HG03097 (cell line): ENCODE measurements at regions not wholly inside any gene's neighbourhood (a gene's known extent, or its start where the extent isn't known, plus 50 kb on each side); places are given as distances from the start of the nearest gene placed in this dataset.
A peak's percentile ranks its signal among the peaks of the same experiment; 100 is the strongest.

Experiments
- ATAC-seq: cut with Tn5 transposase; IDR thresholded peaks from one replicate; pipeline ENCODE4 v1.9.1; 2021; ENCODE audit not compliant: unreplicated experiment, low FRiP score

- no peak for ATAC-seq
Measured at GRCh38 chr2:138997856-138998517, 217.8 kb upstream of the NXPH2 start.

DNA sequence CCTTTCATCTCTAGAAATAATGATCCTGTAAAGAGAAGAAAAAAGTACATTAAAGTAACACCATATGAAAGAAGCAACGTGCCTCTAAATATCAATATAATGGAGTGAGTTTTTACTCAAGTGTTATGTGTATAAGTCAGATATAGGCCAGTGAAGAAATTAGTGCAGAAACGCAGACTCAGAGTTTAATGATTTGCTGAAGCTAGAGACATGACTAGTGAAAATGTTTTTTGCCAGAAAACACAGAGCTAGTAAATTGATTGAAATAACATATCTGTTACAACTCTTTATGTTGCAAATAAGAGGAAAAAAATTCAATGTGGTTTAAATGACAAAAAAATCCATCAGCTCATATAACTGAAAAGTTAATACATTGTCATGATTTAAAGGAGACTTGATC, 217.2 kb upstream of the NXPH2 start:
- ATAC-seq, result no peak

DNA sequence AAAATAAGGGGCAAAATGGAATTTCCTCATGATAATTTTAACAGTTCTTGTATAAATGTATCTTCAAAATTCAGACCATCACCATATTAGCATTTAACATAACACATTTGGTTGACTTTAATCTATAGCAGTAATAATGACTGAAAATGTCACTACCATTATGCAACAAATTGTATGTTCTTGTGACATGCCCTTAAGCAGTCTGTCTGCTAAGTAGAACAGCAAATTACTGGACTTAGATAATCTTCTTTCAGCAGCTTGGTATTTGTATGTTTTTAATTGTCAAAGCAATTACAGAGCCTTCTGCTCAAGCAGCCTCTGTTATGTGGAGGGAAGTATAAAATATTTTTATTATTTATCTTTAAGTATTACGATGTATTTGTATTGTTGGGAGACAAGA, 214.3 kb upstream of the NXPH2 start:
- ATAC-seq, result no peak

DNA sequence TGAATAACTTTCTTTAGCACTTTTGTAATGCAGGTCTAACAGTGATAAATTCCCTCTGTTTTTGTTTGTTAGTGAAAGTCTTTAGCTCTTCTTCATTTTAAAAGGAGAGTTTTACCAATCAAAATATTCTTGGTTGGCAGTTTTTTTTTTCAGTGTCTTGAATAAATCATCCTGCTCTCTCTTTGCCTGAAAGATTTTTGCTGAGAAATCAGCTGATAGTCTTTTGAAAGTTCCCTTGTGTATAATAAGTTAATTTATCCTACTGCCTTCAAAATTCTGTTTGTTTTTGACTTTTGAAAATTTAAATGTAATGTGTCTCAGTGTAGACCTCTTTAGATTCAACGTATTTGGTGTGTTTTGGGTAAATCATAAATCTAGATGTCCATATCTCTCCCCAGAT, 205.7 kb upstream of the NXPH2 start:
- no peak for ATAC-seq

DNA sequence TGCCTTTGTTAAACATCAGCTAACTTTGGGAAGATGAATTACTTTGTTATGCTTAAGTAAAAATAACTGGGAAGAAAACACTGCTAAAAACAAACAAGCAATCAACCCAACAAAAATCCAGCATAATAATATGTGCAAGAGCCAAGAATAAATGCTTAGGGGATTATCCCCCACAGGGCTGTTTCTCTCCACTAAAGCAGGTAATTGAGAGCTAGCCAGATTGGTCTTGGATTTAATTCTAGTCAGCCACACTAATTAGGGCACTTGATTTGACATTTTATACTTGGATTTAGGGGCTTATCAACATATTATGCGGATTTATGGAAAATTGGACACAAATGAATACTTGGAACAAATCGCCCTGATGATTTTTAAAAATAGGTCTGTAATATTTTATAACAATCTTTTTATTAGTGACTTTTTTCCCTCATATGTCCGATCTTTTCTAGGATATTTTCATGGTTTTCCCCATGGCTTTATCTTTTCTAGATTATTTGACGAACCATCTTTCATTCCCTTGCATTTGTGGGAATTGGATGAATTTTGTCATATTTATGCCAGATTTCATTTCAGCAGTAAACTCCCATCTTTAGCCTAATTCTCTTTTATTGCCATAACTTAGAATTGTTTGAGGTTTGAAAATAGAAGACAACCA, 199.1 kb upstream of the NXPH2 start:
- no peak for ATAC-seq

GRCh38 chr2:138974651-138975050, 194.5 kb upstream of the NXPH2 start:
- no peak for ATAC-seq

- ATAC-seq, result no peak
Measured at GRCh38 chr2:138964418-138964817, 184.2 kb upstream of the NXPH2 start.

GRCh38 chr2:138962686-138963085, 182.5 kb upstream of the NXPH2 start:
- no peak for ATAC-seq

GRCh38 chr2:138960191-138960590, 180.0 kb upstream of the NXPH2 start:
- ATAC-seq, result no peak

- ATAC-seq, result no peak
Measured at GRCh38 chr2:138959031-138959430, 178.8 kb upstream of the NXPH2 start.

DNA sequence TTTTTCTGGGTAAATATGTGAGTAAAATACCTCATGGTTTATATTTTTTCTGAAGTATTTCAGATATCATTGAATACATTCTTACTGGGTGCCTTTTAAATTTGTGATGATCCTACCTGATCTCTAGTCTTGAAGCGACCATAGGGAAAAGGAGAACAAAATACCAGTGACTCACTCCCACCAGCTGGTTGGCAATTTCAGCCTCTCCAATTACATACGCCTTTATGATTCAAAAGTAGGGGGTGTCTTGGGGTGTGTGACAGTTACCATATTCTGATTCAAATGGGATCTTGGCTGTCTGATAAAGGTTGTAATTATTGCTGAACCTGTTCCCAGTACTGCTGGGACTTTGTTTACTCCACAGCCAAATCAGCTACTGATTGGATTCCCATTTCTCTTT, 175.9 kb upstream of the NXPH2 start:
- ATAC-seq, result no peak

GRCh38 chr2:138950486-138950885, 170.3 kb upstream of the NXPH2 start:
- ATAC-seq, result no peak

- no peak for ATAC-seq
Measured at GRCh38 chr2:138949517-138949916, 169.3 kb upstream of the NXPH2 start.

- peak; percentile 85 for ATAC-seq
Measured at GRCh38 chr2:138948070-138948539, 167.9 kb upstream of the NXPH2 start.

GRCh38 chr2:138943470-138943869, 163.3 kb upstream of the NXPH2 start:
- ATAC-seq, result no peak

GRCh38 chr2:138942466-138942865, 162.3 kb upstream of the NXPH2 start:
- no peak for ATAC-seq

GRCh38 chr2:138931284-138932256, 151.4 kb upstream of the NXPH2 start:
- no peak for ATAC-seq

- ATAC-seq, result no peak
Measured at GRCh38 chr2:138930571-138930970, 150.4 kb upstream of the NXPH2 start.

DNA sequence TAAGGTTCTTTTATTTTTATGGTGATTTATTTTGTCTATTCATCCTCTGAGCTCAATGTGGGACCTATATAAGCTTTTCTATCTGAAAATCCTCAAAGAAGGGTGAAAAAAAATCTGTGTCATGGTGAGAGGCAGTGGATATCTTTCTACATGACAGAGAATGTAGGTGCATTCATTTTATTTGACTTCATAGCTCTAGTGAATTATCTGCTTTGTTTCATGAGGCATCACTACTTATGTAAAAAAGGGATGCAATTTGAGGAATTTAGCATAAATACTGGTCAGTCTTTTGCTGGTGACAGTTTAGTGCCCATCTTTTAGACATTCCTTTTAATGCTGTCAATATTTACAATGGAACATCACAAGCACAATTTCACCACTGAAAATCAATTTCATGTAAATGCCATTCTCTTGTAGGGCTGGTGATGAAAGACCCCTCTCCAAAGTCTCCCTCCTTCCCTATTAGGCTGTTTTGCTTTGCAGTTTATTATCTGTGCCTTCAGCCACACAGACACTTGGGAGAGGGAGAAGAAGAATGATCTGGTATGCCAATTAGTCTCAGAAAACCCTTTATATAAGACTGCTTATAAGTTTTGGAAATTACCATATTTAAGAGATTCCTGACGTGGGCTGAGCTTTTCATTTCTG, 148.3 kb upstream of the NXPH2 start:
- no peak for ATAC-seq

DNA sequence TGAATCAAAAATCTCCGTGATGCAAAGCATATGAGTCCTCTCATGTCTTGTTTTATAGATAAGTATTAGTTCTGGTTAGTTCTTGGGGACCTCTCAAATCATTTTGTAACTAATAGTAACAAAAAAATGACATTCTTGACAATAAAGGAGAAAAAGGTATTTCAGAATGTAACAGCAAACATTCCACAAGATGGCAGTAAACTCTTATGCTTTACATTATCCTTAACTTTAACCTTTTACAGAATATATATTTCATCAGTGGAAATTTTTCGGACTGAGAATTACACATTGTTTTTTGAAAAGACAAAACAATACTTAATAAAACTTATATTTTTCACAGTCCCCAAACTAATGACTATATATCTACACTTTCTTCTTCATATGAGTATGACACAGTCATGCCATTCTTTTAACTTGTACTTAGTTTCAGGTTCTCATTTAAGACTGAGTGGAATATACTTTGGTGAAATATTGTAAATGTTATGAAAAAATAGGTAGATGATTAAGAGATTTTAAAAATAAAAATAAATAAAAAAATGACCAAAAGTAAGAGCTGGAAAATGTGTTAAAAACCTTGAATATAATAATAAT, 142.9 kb upstream of the NXPH2 start:
- ATAC-seq, result no peak
